GM19328 (cell line): ENCODE measurements at regions not wholly inside any gene's neighbourhood (a gene's known extent, or its start where the extent isn't known, plus 50 kb on each side); places are given as distances from the start of the nearest gene placed in this dataset.

Experiments used
- ATAC-seq: cut with Tn5 transposase; IDR thresholded peaks from one replicate; pipeline ENCODE4 v1.9.1; 2021; ENCODE audit warnings: mild to moderate bottlenecking, moderate library complexity; ENCODE audit not compliant: unreplicated experiment

GRCh38 chr12:102781117-102781516, 135.9 kb downstream of the PAH start:
- no peak for ATAC-seq

DNA sequence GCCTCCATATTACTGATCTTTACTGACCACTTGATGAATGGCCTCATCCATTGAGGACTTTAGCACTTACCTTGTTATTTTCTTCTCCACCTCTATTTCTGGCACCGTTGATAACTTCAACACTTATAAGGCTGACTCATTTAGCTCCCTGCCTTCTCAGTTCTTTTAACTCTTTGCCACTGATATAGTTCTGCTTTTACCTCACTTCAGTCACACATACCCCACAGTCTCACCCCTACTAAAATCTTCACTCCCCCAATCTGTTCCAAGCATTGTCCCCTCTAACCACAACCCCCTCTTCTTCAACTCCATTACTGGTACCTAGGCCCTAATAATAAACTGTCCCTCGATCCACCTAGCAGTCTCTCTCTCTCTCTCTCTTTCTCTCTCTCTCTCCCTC, 141.0 kb downstream of the PAH start:
- ATAC-seq = no peak

GRCh38 chr12:102769323-102769916, 147.6 kb downstream of the PAH start:
- no peak for ATAC-seq

DNA sequence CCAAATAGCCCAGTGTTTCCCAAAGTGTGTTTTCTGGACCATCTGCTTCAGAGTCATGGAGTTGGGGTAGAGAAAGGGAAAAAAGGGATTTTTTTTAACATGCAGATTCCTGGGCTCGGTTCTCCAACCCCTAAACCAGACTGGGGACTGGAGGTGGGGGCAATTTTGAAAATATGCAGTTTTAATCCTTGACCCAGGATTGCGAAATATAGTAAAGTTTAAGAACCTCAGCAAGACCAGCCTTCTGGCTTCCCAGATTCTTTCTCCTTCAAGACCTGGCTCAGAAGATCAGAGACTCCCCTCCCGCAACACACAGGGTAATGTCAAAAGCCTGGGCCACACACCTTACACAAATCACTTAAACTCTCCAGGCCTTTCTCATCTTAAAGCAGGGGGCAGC, 150.1 kb downstream of the PAH start:
- ATAC-seq = no peak

DNA sequence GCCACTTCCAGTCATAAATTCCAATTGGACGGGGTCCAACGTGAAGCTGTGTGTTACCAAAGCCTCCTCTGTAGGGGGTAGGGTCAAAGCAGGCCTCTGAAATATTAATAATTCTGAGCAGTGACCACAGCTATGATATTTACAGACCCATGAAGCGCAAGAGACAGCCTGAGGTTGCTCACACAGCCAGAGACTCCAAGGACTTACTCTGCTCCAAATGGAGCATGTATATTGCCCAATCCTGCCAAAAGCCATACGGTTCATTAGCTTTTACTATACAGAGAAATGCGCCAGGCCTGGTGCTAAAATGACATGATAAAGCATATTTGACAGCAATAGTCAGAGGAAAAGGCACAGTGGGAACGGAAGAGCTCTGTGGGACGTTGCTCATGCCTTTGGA, 151.3 kb downstream of the PAH start:
- no peak for ATAC-seq

- ATAC-seq = no peak
These were observed 153.6 kb downstream of the PAH start for GRCh38 chr12:102763471-102763870.

- no peak for ATAC-seq
These were observed 154.0 kb downstream of the PAH start for GRCh38 chr12:102763061-102763460.

- no peak for ATAC-seq
These were observed 156.7 kb downstream of the PAH start for GRCh38 chr12:102760322-102760721.

DNA sequence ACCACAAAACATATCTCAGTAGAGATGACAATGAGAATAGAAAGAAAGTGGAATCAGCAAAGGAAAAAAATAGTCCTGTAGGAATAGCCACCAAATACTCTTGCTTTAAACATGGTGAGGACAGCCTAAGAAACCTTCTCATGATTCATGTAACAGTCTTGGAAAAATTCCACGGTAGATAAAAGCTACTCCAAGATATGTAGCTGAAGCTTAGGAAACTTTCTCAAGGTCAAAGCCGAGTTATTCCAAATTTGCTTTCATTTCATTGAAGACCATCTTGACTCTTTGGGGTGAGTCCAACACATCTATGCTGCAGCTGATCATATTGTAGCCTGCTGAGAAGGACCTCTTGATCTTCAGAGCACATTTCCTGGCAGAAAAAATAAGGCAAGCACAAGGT, 157.6 kb downstream of the PAH start:
- ATAC-seq = no peak

GRCh38 chr12:102757882-102758226, 159.2 kb downstream of the PAH start:
- ATAC-seq = no peak

DNA sequence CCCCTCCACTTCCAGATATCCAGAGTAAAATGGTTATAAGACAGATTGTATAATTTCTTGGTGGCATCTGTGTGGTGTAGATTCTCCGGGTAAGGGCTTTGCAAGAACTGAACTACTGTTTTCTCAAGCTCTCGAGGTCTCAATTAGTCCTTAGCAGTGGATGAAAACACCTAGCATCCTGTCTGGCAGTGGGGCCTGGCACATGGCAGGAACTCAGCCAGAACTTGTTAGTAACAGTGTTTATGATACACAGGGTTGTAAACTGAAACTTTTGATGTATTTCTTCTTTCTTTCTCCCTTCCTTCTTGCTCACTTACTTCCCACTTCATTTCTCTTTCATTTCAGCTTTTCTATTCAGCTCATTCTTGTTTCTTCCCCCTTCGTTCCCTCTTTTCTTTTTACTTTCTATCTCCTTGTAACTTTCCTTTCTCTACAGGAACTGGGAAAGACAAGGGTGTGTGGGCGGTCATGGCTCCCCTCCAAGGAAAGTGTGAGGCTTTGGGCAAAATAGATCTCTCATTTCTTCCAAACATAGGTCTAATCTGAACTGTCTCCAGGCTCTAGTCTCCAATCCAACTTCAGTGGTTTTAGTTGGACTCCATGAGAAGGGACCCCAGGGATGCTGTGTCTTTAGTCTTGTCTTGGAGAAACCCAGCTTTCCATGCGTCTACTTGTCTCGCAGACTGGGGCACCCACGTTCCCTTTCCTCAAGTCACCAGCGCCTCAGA, 159.7 kb downstream of the PAH start:
- no peak for ATAC-seq

GRCh38 chr12:102756530-102756929, 160.5 kb downstream of the PAH start:
- no peak for ATAC-seq

GRCh38 chr12:102755266-102755665, 161.8 kb downstream of the PAH start:
- ATAC-seq = no peak

- ATAC-seq = no peak
These were observed 163.2 kb downstream of the PAH start for GRCh38 chr12:102753802-102754201.

- no peak for ATAC-seq
These were observed 168.3 kb downstream of the PAH start for GRCh38 chr12:102748704-102749103.

GRCh38 chr12:102746963-102747362, 170.1 kb downstream of the PAH start:
- no peak for ATAC-seq

GRCh38 chr12:102745971-102746600, 171.0 kb downstream of the PAH start:
- ATAC-seq = no peak

DNA sequence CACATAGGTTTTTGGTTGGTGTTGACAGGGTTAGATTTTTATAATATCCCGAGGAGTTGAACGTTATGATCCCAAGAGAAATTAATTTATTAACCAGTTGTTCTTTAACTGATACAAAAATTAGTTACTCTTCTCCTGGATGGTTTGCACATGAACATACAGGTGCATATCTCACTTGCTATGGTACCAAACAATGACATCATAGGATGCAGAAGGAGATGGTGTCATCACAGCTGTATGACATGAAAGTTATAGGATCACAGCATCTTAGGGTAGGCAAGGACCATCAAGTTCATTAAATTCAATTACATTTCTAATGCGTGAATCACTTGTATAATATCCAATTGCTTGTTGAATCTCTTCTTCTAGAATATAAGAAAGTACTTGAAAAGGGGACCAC, 175.8 kb downstream of the PAH start:
- ATAC-seq = no peak

DNA sequence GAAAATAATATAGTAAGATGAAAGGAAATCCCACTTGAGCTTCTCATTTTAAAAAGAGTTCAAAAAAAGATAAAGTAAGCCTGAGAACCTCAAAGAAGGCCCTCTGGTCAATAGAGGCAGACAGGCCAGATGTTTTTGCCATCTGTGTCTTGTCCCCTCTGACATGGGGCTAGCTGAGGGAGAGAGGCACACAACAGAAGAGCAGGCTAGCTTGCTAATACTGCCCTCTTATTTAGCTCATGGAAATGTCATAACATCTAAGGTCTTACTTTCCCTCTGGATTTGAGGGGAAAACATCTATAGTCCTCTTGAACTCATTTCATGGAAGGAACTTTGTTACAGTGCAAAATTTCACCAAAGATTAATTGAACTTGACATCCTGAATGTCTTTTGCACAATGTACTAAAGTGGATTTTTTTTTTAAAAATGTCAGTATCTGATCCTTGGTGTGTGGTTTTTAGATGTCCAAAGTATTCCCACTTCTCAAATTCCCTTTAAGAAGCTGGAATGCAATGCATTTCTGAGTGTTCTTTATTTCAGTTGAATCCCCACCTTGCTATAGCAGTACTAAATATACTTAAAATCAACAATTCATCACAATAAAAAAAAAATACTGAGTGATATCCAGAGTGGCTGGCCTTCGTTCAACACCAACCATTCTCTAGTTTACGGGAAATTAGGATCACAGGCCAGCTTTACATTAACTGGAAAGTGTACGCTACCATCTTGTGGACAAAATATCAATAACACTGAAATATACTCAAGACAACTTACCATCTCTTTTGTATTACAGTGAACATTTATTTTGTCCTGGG, 176.7 kb downstream of the PAH start:
- ATAC-seq = no peak

- ATAC-seq = no peak
These were observed 180.7 kb downstream of the PAH start for GRCh38 chr12:102736328-102736727.

- peak; percentile 89 for ATAC-seq
These were observed 181.9 kb downstream of the PAH start for GRCh38 chr12:102735104-102735503.

DNA sequence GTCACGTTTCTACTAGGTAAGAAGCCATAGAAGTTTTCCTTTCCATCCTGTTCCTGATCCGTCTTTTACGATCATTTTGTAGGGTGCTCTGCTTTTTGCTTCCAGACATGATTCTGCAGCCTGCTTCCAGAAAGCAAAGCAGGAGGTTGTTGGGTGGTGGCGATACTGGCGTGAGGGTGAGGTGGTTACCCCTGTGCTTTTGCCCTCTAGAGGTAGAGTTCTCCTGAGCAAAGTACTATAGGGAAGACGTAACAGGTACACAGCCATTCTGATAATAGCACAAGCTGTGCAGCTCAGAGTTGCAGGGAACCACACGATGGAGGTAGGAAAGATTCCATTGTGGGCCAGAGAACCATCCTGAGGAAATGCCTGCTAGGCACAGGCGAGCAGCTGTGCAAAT, 186.0 kb downstream of the PAH start:
- no peak for ATAC-seq
